Left ventricle myocardium inferior (tissue), 1 donor: ENCODE measurements at regions not wholly inside any gene's neighbourhood (a gene's known extent, or its start where the extent isn't known, plus 50 kb on each side); places are given as distances from the start of the nearest gene placed in this dataset.

Experiments
- DNase-seq: peaks from one replicate; pipeline ENCODE4 v3.0.0-alpha.2; 2020
- H3K27ac ChIP-seq: fragments of 200-600 bp; replicated peaks from 2 replicates; pipeline ENCODE4 v1.8.0; 2021
- H3K27me3 ChIP-seq: fragments of 200-600 bp; 2 replicates; pipeline ENCODE4 v1.8.0; 2021; ENCODE audit warnings: low read depth
- H3K36me3 ChIP-seq: fragments of 200-600 bp; 2 replicates; pipeline ENCODE4 v1.8.0; 2021
- H3K4me1 ChIP-seq: fragments of 200-600 bp; 2 replicates; pipeline ENCODE4 v1.8.0; 2021
- H3K4me3 ChIP-seq: fragments of 200-600 bp; 2 replicates; pipeline ENCODE4 v1.8.0; 2021; ENCODE audit warnings: mild to moderate bottlenecking, moderate library complexity
- H3K9me3 ChIP-seq: fragments of 200-600 bp; replicated peaks from 2 replicates; pipeline ENCODE4 v1.8.0; 2021
- CTCF ChIP-seq: fragments of 200-600 bp; IDR thresholded peaks from 2 replicates; pipeline ENCODE4 v1.8.0; 2021; ENCODE audit warnings: antibody characterized with exemption, mild to moderate bottlenecking, borderline replicate concordance
- intact Hi-C: fragments of 100-400 bp; cut with micrococcal nuclease; formaldehyde crosslinking; loops from one replicate; pipeline ENCODE4 v1.11.0; 2022
- donor health status: DM: no; HTN: yes; CAD: no; lungs with severe emphysema.

- H3K4me1 ChIP-seq: peaks cover 36% of the 10 kb centered on the region
- no peak for TF ChIP-seq CTCF
- H3K36me3 ChIP-seq: no peaks in the 10 kb centered on the region
- no peak for DNase-seq
- intact Hi-C loops: no loop called here
- no peak overlapping the region for H3K4me3 ChIP-seq
- no peak overlapping the region for H3K27ac ChIP-seq
- no peaks in the 10 kb centered on the region for H3K9me3 ChIP-seq
- H3K27me3 ChIP-seq: no peaks in the 10 kb centered on the region
Observed at GRCh38 chr7:17236603-17237002, 61.8 kb upstream of the AHR start.

- TF ChIP-seq CTCF: no peak
- Histone ChIP-seq H3K36me3 (no peaks in the 10 kb centered on the region), H3K9me3 (no peaks in the 10 kb centered on the region), H3K4me3 (no peak overlapping the region), H3K4me1 (peaks cover 25% of the 10 kb centered on the region), H3K27me3 (no peaks in the 10 kb centered on the region), H3K27ac (no peak overlapping the region)
- no peak for DNase-seq
- intact Hi-C loops: no loop called here
Observed at GRCh38 chr7:17239046-17239445, 59.4 kb upstream of the AHR start.

- Histone ChIP-seq H3K4me3 (no peak overlapping the region), H3K4me1 (peaks cover 17% of the 10 kb centered on the region), H3K9me3 (no peaks in the 10 kb centered on the region), H3K27me3 (no peaks in the 10 kb centered on the region), H3K36me3 (no peaks in the 10 kb centered on the region), H3K27ac (no peak overlapping the region)
- DNase-seq: no peak
- TF ChIP-seq CTCF: no peak
- intact Hi-C loops: no loop called here
Observed at GRCh38 chr7:17239683-17240521, 58.5 kb upstream of the AHR start.

GRCh38 chr7:17242504-17242903 is 55.9 kb upstream of the AHR start:
- Histone ChIP-seq H3K9me3 (no peaks in the 10 kb centered on the region), H3K4me1 (peaks cover 14% of the 10 kb centered on the region), H3K4me3 (no peak overlapping the region), H3K36me3 (no peaks in the 10 kb centered on the region), H3K27me3 (no peaks in the 10 kb centered on the region), H3K27ac (no peak overlapping the region)
- no peak for TF ChIP-seq CTCF
- intact Hi-C loops: no loop called here
- no peak for DNase-seq

- Histone ChIP-seq H3K4me1 (peaks cover 4% of the 10 kb centered on the region), H3K27ac (no peak overlapping the region), H3K27me3 (no peaks in the 10 kb centered on the region), H3K36me3 (no peaks in the 10 kb centered on the region), H3K4me3 (no peak overlapping the region), H3K9me3 (no peaks in the 10 kb centered on the region)
- TF ChIP-seq CTCF: no peak
- intact Hi-C loops: no loop called here
- DNase-seq: no peak
Observed at GRCh38 chr7:17244786-17245185, 53.7 kb upstream of the AHR start.
